Tibial nerve (tissue), 4 donors: ENCODE measurements at regions not wholly inside any gene's neighbourhood (a gene's known extent, or its start where the extent isn't known, plus 50 kb on each side); places are given as distances from the start of the nearest gene placed in this dataset.

Source experiments
- CTCF ChIP-seq, 5 experiments: fragments of 200-600 bp in 3 of 5; fragments of 450-650 bp in 2 of 5; sonication (generic) in 3 of 5; IDR thresholded peaks; one replicate each; pipeline ENCODE4 v1.5.1; 2016 to 2019; ENCODE audit warnings: antibody characterized with exemption in 5 of 5, mild to moderate bottlenecking in 3 of 5, moderate library complexity in 2 of 5
- EP300 ChIP-seq, 2 donors: sonication (generic); formaldehyde crosslinking; IDR thresholded peaks; one replicate each; pipeline ENCODE4 v1.6.1; 2017; ENCODE audit warnings: antibody characterized with exemption in 2 of 2, mild to moderate bottlenecking in 1 of 2

- TF ChIP-seq EP300 (IDR thresholded peaks at IDR 0.05): no peak
- no peak for TF ChIP-seq CTCF (IDR thresholded peaks at IDR 0.05)
Observed at GRCh38 chr7:149704507-149704906, 68.9 kb downstream of the ZNF467 start.
